IMR-90 (cell line): ENCODE measurements at regions not wholly inside any gene's neighbourhood (a gene's known extent, or its start where the extent isn't known, plus 50 kb on each side); places are given as distances from the start of the nearest gene placed in this dataset.

ENCODE experiments used
- ATAC-seq: fragments of 200-7000 bp; cut with Tn5 transposase; 2 replicates; pipeline ENCODE4 v1.9.1; 2020; ENCODE audit warnings: low read depth, mild to moderate bottlenecking, moderate library complexity
- BruUV-seq: library from RNA; stranded (reverse); fragments of 400-500 nt; replicated peaks from 2 replicates; lab custom pipeline; 2021; lab: Mats Ljungman, UMichigan
- CTCF ChIA-PET: fragments of 300-600 bp; formaldehyde crosslinking; extraction: SDS; loops from one replicate; lab custom pipeline; 2021; ENCODE audit warnings: antibody characterized with exemption; lab: Yijun Ruan, JAX
- POLR2A ChIA-PET: fragments of 300-600 bp; sonication (Branson Sonifier 250); formaldehyde crosslinking; loops from one replicate; lab custom pipeline; 2022; ENCODE audit warnings: antibody characterized with exemption; ENCODE audit not compliant: unreplicated experiment; lab: Charles Lee
- DNase-seq: peaks from one replicate; pipeline ENCODE4 v3.0.0; 2013
- H2AFZ ChIP-seq: replicated peaks from 2 replicates; pipeline ENCODE3; 2013; ENCODE audit warnings: low read length, mild to moderate bottlenecking; ENCODE audit not compliant: poor library complexity
- H2AK5ac ChIP-seq: 2 replicates; pipeline ENCODE4 v1.6.1; 2013; ENCODE audit warnings: low read depth, low read length, inconsistent platforms
- H2AK9ac ChIP-seq: replicated peaks from 2 replicates; pipeline ENCODE3; 2013; ENCODE audit warnings: mild to moderate bottlenecking, low read depth, low read length, moderate library complexity; ENCODE audit not compliant: poor library complexity
- H2BK120ac ChIP-seq: 2 replicates; pipeline ENCODE4 v1.6.1; 2013; ENCODE audit warnings: low read depth, low read length, inconsistent platforms
- H2BK15ac ChIP-seq: 3 replicates; pipeline ENCODE4 v1.6.1; 2013; ENCODE audit warnings: low read depth, low read length, inconsistent platforms
- H2BK20ac ChIP-seq: 2 replicates; pipeline ENCODE4 v1.6.1; 2013; ENCODE audit warnings: low read depth, mild to moderate bottlenecking, inconsistent platforms, low read length, moderate library complexity
- H2BK5ac ChIP-seq: 2 replicates; pipeline ENCODE4 v1.6.1; 2013; ENCODE audit warnings: mild to moderate bottlenecking, low read depth, low read length, inconsistent platforms; ENCODE audit not compliant: poor library complexity, severe bottlenecking
- H3K14ac ChIP-seq: replicated peaks from 2 replicates; pipeline ENCODE4 v1.6.1; 2013; ENCODE audit warnings: low read depth, low read length, inconsistent platforms
- H3K18ac ChIP-seq: 2 replicates; pipeline ENCODE4 v1.6.1; 2013; ENCODE audit warnings: low read depth, low read length, control low read depth
- H3K23ac ChIP-seq: 2 replicates; pipeline ENCODE4 v1.6.1; 2013; ENCODE audit warnings: low read depth, low read length, inconsistent platforms
- H3K27ac ChIP-seq: 2 replicates; pipeline ENCODE4 v1.5.1; 2013; ENCODE audit warnings: mild to moderate bottlenecking, control low read depth, low read length; ENCODE audit not compliant: insufficient read depth
- H3K27me3 ChIP-seq: 2 replicates; pipeline ENCODE4 v1.6.1; 2013; ENCODE audit warnings: low read length; ENCODE audit not compliant: control insufficient read depth, insufficient read depth
- H3K36me3 ChIP-seq: 2 replicates; pipeline ENCODE4 v1.6.1; 2013; ENCODE audit warnings: low read length, mixed read lengths; ENCODE audit not compliant: control insufficient read depth, insufficient read depth
- H3K4ac ChIP-seq: 2 replicates; pipeline ENCODE4 v1.6.1; 2013; ENCODE audit warnings: low read depth, low read length, inconsistent platforms
- H3K4me1 ChIP-seq: 2 replicates; pipeline ENCODE4 v1.6.1; 2013; ENCODE audit warnings: low read length, mixed read lengths; ENCODE audit not compliant: control insufficient read depth, insufficient read depth
- H3K4me2 ChIP-seq: 2 replicates; pipeline ENCODE4 v1.6.1; 2013; ENCODE audit warnings: low read depth, mild to moderate bottlenecking, control low read depth, low read length, moderate library complexity
- H3K4me3 ChIP-seq: 2 replicates; pipeline ENCODE4 v1.5.1; 2013; ENCODE audit warnings: low read depth, mild to moderate bottlenecking, control low read depth, low read length, moderate library complexity; ENCODE audit not compliant: insufficient read depth
- H3K56ac ChIP-seq: 2 replicates; pipeline ENCODE4 v1.6.1; 2013; ENCODE audit warnings: low read length, inconsistent platforms; ENCODE audit not compliant: insufficient read depth; ENCODE audit errors: extremely low read depth
- H3K79me1 ChIP-seq, 2 experiments: 2 replicates each; pipeline ENCODE4 v1.6.1; 2013; ENCODE audit warnings: low read length in 2 of 2, inconsistent platforms in 1 of 2, low read depth in 1 of 2
- H3K9ac ChIP-seq: 2 replicates; pipeline ENCODE4 v1.6.1; 2013; ENCODE audit warnings: low read depth, low read length, control low read depth
- H3K9me1 ChIP-seq: 2 replicates; pipeline ENCODE4 v1.6.1; 2013; ENCODE audit warnings: low read length, inconsistent platforms; ENCODE audit not compliant: insufficient read depth
- H3K9me3 ChIP-seq: 2 replicates; pipeline ENCODE4 v1.6.1; 2013; ENCODE audit warnings: low read length; ENCODE audit not compliant: control insufficient read depth, insufficient read depth
- H4K20me1 ChIP-seq: 2 replicates; pipeline ENCODE4 v1.6.1; 2013; ENCODE audit warnings: low read length, inconsistent platforms; ENCODE audit not compliant: insufficient read depth
- H4K5ac ChIP-seq: 2 replicates; pipeline ENCODE4 v1.6.1; 2013; ENCODE audit warnings: mild to moderate bottlenecking, low read depth, low read length, control low read depth
- H4K8ac ChIP-seq, 2 experiments: 2 replicates each; pipeline ENCODE4 v1.6.1; 2013; ENCODE audit warnings: low read depth in 2 of 2, low read length in 2 of 2, control low read depth in 1 of 2, inconsistent platforms in 1 of 2
- H4K91ac ChIP-seq: 2 replicates; pipeline ENCODE4 v1.6.1; 2013; ENCODE audit warnings: low read depth, low read length, inconsistent platforms; ENCODE audit not compliant: insufficient read depth
- BHLHE40 ChIP-seq: fragments of 150-350 bp; IDR thresholded peaks from 2 replicates; pipeline ENCODE4 v1.6.1; 2016; ENCODE audit warnings: mild to moderate bottlenecking, low read depth, low read length
- CEBPB ChIP-seq: IDR thresholded peaks from 2 replicates; pipeline ENCODE4 v1.6.1; 2012; ENCODE audit warnings: low read depth, low read length, improper control_type of control experiment
- CHD1 ChIP-seq: IDR thresholded peaks from 2 replicates; pipeline ENCODE4 v1.6.1; 2012; ENCODE audit warnings: low read depth, low read length, improper control_type of control experiment
- ELK1 ChIP-seq: fragments of 150-350 bp; IDR thresholded peaks from 2 replicates; pipeline ENCODE4 v1.6.1; 2016; ENCODE audit warnings: low read depth, mild to moderate bottlenecking, low read length, moderate library complexity, borderline replicate concordance
- FOS ChIP-seq: fragments of 150-350 bp; IDR thresholded peaks from 2 replicates; pipeline ENCODE4 v1.6.1; 2016; ENCODE audit warnings: low read depth, low read length
- MAFK ChIP-seq: IDR thresholded peaks from 2 replicates; pipeline ENCODE4 v1.6.1; 2012; ENCODE audit warnings: low read depth, low read length, improper control_type of control experiment
- MAZ ChIP-seq: IDR thresholded peaks from 2 replicates; pipeline ENCODE4 v1.6.1; 2012; ENCODE audit warnings: low read depth, mild to moderate bottlenecking, low read length, improper control_type of control experiment, moderate library complexity, borderline replicate concordance
- MXI1 ChIP-seq: IDR thresholded peaks from 2 replicates; pipeline ENCODE4 v1.6.1; 2012; ENCODE audit warnings: low read depth, mild to moderate bottlenecking, low read length, moderate library complexity, borderline replicate concordance
- NFE2L2 ChIP-seq: fragments of 150-350 bp; IDR thresholded peaks from 2 replicates; pipeline ENCODE4 v1.6.1; 2016; ENCODE audit warnings: low read depth, mild to moderate bottlenecking, low read length
- POLR2A ChIP-seq: IDR thresholded peaks from 2 replicates; pipeline ENCODE4 v1.6.1; 2012; ENCODE audit warnings: mild to moderate bottlenecking, low read depth, low read length
- RAD21 ChIP-seq: IDR thresholded peaks from 2 replicates; pipeline ENCODE4 v1.6.1; 2012; ENCODE audit warnings: low read length, improper control_type of control experiment
- RCOR1 ChIP-seq: IDR thresholded peaks from 2 replicates; pipeline ENCODE4 v1.6.1; 2012; ENCODE audit warnings: mild to moderate bottlenecking, low read length, improper control_type of control experiment; ENCODE audit not compliant: insufficient replicate concordance
- RFX5 ChIP-seq: IDR thresholded peaks from 2 replicates; pipeline ENCODE4 v1.8.0; 2012; ENCODE audit warnings: low read depth, mild to moderate bottlenecking, low read length, moderate library complexity
- SMC3 ChIP-seq: fragments of 150-350 bp; IDR thresholded peaks from 2 replicates; pipeline ENCODE4 v1.6.1; 2016; ENCODE audit warnings: low read depth, mild to moderate bottlenecking, antibody characterized with exemption, low read length, moderate library complexity
- USF2 ChIP-seq: fragments of 150-350 bp; IDR thresholded peaks from 2 replicates; pipeline ENCODE4 v1.6.1; 2017; ENCODE audit warnings: mild to moderate bottlenecking, antibody characterized with exemption, low read length, low read depth
- WGBS, 2 experiments: methylation state at CpG; one replicate each; pipeline versions ENCODE4 v1.1.5 to v1.1.7; 2013; ENCODE audit warnings: missing lambda C conversion rate in 2 of 2; ENCODE audit not compliant: insufficient read length in 1 of 2; ENCODE audit errors: extremely low coverage in 2 of 2; 5-methylcytosine and 5-hydroxymethylcytosine counted together
- dilution Hi-C: fragments of 300-500 bp; cut with HindIII; formaldehyde crosslinking; loops from one replicate; pipeline ENCODE4 v1.14.3; 2018; ENCODE audit warnings: low sequenced_read_pairs; ENCODE audit not compliant: unreplicated experiment
- in situ Hi-C: fragments of 300-500 bp; cut with MboI; formaldehyde crosslinking; loops from 3 replicates; pipeline ENCODE4 v1.14.3; 2019; ENCODE audit warnings: low sequenced_read_pairs, inconsistent platforms, mixed read lengths
- intact Hi-C: fragments of 100-400 bp; cut with micrococcal nuclease; formaldehyde crosslinking; loops from 2 replicates; pipeline ENCODE4 v1.10.0; 2022

DNA sequence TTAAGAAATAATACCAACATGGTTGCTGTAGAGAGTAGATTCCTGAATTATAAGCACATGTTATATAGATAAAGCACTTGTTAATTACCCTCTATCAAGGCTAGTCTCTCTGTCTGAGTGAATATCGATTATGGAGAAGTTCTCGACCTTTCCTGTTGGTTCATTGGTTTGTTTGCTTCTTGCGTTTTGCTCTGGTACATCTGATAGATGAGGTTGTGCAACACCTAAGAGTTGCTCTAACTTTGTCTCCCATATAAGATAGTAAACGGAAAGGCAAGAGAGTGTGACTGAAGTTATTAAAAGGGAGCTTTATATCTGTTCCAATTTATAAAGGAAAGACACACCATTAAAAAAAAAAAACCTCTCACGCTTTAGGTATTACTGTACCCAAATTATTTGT, 69.0 kb downstream of the PYDC2 start:
- TF ChIP-seq SMC3 (no peak), RAD21 (no peak), USF2 (no peak), FOS (no peak), MXI1 (no peak), MAFK (no peak), CEBPB (no peak; the same call in 1 of the 2 replicates), NFE2L2 (no peak), CHD1 (no peak), RCOR1 (no peak), MAZ (no peak), RFX5 (no peak), POLR2A (no peak), ELK1 (no peak), BHLHE40 (no peak)
- H4K5ac ChIP-seq, result no peak overlapping the region
- no peak overlapping the region for H2AK9ac ChIP-seq
- no peak overlapping the region for H3K18ac ChIP-seq
- no peak overlapping the region for H4K91ac ChIP-seq
- H3K9me1 ChIP-seq, result no peaks in the 10 kb centered on the region
- no CpG with 5 or more reads among the region's 5 CpGs for WGBS, 2 experiments
- no peaks in the 10 kb centered on the region for H3K4me1 ChIP-seq
- no peak overlapping the region for H3K27ac ChIP-seq
- no TSS peak for BruUV-seq
- no peaks in the 10 kb centered on the region for H4K20me1 ChIP-seq
- no peak overlapping the region for H3K4me3 ChIP-seq
- ATAC-seq (no peak), DNase-seq (no peak)
- no peak overlapping the region for H2BK120ac ChIP-seq
- no peak overlapping the region for H3K14ac ChIP-seq
- no peaks in the 10 kb centered on the region for H3K36me3 ChIP-seq
- dilution Hi-C loops (no loop called here), in situ Hi-C loops (no loop called here), intact Hi-C loops (no loop called here)
- no peak overlapping the region for H2AFZ ChIP-seq
- H2BK5ac ChIP-seq, result no peak overlapping the region
- H2AK5ac ChIP-seq, result no peak overlapping the region
- H3K9ac ChIP-seq, result no peak overlapping the region
- H3K23ac ChIP-seq, result no peak overlapping the region
- H2BK20ac ChIP-seq, result no peak overlapping the region
- POLR2A ChIA-PET, result no interaction called here
- H4K8ac ChIP-seq, result no peak overlapping the region
- CTCF ChIA-PET, result no interaction called here
- no peak overlapping the region for H3K4me2 ChIP-seq
- H3K79me1 ChIP-seq, result no peaks in the 10 kb centered on the region
- no peaks in the 10 kb centered on the region for H3K9me3 ChIP-seq
- H3K27me3 ChIP-seq, result no peaks in the 10 kb centered on the region
- H2BK15ac ChIP-seq, result no peak overlapping the region
- H3K56ac ChIP-seq, result no peak overlapping the region
- no peak overlapping the region for H3K4ac ChIP-seq
